Suprapubic skin (tissue), 4 donors: ENCODE measurements at regions not wholly inside any gene's neighbourhood (a gene's known extent, or its start where the extent isn't known, plus 50 kb on each side); places are given as distances from the start of the nearest gene placed in this dataset.

Experiments
- DNase-seq, 2 donors: peaks; one replicate each; pipeline ENCODE4 v3.0.0-alpha.2; 2019; ENCODE audit warnings: low spot score in 2 of 2
- H3K27ac ChIP-seq: fragments of 200-600 bp; sonication (generic); one replicate; pipeline ENCODE4 v1.5.1; 2019
- H3K27me3 ChIP-seq: fragments of 200-600 bp; sonication (generic); one replicate; pipeline ENCODE4 v1.5.1; 2019
- H3K36me3 ChIP-seq: fragments of 200-600 bp; sonication (generic); one replicate; pipeline ENCODE4 v1.5.1; 2019
- H3K4me1 ChIP-seq: fragments of 200-600 bp; sonication (generic); one replicate; pipeline ENCODE4 v1.5.1; 2019
- H3K4me3 ChIP-seq: fragments of 200-600 bp; sonication (generic); one replicate; pipeline ENCODE4 v1.5.1; 2019; ENCODE audit warnings: mild to moderate bottlenecking
- H3K9me3 ChIP-seq: fragments of 200-600 bp; sonication (generic); one replicate; pipeline ENCODE4 v1.5.1; 2019
- EP300 ChIP-seq: sonication (generic); formaldehyde crosslinking; IDR thresholded peaks from one replicate; pipeline ENCODE4 v1.6.1; 2017; ENCODE audit warnings: antibody characterized with exemption
- POLR2A ChIP-seq, 2 donors: fragments of 450-650 bp; IDR thresholded peaks; one replicate each; pipeline ENCODE4 v1.6.1; 2017; ENCODE audit warnings: antibody characterized with exemption in 2 of 2, mild to moderate bottlenecking in 2 of 2, moderate library complexity in 2 of 2
- POLR2AphosphoS5 ChIP-seq, 3 donors: sonication (generic); formaldehyde crosslinking; IDR thresholded peaks; one replicate each; pipeline ENCODE4 v1.6.1; 2017; ENCODE audit warnings: antibody characterized with exemption in 3 of 3
- WGBS: methylation state at CpG from one replicate; pipeline ENCODE4 v1.1.5; 2018; 5-methylcytosine and 5-hydroxymethylcytosine counted together
- TF ChIP-seq, protein P1 (sequence below), 2 donors: fragments of 200-600 bp in 1 of 2; fragments of 450-650 bp in 1 of 2; sonication (generic) in 1 of 2; IDR thresholded peaks; one replicate each; pipeline ENCODE4 v1.5.1; 2016 to 2019; ENCODE audit warnings: antibody characterized with exemption in 2 of 2, mild to moderate bottlenecking in 1 of 2, moderate library complexity in 1 of 2

DNA sequence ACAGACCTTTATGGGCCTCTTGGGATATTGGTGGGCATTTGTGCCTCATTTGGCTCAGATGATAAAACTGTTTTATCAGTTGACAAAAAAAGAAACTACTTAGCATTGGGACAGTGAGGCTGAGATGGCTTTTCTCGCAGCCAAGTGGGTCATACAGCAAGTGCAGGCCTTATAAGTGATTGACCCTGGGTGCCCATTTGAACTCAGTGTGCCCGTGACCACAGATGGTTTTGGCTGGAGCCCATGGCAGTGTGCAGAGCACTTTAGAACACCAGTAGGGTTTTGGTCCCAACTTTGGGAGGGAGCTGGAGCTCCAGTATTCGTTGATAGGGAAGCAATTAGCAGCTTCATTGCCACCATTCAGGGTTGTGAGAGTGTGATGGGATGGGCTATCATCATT lies 404.5 kb upstream of the LARGE1 start:
- Histone ChIP-seq H3K27me3 (no peaks in the 10 kb centered on the region), H3K27ac (no peak overlapping the region), H3K9me3 (no peaks in the 10 kb centered on the region), H3K36me3 (no peaks in the 10 kb centered on the region), H3K4me1 (no peaks in the 10 kb centered on the region), H3K4me3 (no peak overlapping the region)
- TF ChIP-seq POLR2AphosphoS5 (IDR thresholded peaks at IDR 0.05) (no peak), EP300 (no peak), POLR2A (IDR thresholded peaks at IDR 0.05) (no peak)
- TF ChIP-seq, protein P1, sequence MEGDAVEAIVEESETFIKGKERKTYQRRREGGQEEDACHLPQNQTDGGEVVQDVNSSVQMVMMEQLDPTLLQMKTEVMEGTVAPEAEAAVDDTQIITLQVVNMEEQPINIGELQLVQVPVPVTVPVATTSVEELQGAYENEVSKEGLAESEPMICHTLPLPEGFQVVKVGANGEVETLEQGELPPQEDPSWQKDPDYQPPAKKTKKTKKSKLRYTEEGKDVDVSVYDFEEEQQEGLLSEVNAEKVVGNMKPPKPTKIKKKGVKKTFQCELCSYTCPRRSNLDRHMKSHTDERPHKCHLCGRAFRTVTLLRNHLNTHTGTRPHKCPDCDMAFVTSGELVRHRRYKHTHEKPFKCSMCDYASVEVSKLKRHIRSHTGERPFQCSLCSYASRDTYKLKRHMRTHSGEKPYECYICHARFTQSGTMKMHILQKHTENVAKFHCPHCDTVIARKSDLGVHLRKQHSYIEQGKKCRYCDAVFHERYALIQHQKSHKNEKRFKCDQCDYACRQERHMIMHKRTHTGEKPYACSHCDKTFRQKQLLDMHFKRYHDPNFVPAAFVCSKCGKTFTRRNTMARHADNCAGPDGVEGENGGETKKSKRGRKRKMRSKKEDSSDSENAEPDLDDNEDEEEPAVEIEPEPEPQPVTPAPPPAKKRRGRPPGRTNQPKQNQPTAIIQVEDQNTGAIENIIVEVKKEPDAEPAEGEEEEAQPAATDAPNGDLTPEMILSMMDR (IDR thresholded peaks at IDR 0.05): no peak
- WGBS: 81% methylated on average over 3 of the region's 3 CpGs
- no peak for DNase-seq

DNA sequence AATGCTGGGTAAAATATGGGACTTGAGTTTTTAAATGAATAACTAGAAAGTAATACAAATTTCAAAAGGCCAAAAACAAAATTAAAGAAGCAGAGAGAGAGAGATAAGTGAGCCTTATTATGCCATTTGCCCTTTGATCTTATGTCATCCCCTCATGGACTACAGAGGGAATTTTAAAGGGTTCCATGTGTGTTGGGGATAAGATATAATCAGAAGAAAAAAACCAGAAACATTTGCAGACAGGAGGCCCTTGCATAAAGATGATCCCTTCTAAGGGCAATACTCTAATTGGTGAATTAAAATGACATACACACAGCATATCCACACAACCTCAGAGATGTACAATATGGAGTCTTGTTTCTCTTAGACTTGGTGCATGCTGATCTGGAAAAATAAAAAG lies 406.6 kb upstream of the LARGE1 start:
- no peak for DNase-seq
- no peaks in the 10 kb centered on the region for H3K9me3 ChIP-seq
- no peak overlapping the region for H3K4me3 ChIP-seq
- H3K27me3 ChIP-seq: no peaks in the 10 kb centered on the region
- no peaks in the 10 kb centered on the region for H3K4me1 ChIP-seq
- TF ChIP-seq EP300 (no peak), POLR2AphosphoS5 (IDR thresholded peaks at IDR 0.05) (no peak)
- H3K27ac ChIP-seq: no peak overlapping the region
- no peaks in the 10 kb centered on the region for H3K36me3 ChIP-seq

DNA sequence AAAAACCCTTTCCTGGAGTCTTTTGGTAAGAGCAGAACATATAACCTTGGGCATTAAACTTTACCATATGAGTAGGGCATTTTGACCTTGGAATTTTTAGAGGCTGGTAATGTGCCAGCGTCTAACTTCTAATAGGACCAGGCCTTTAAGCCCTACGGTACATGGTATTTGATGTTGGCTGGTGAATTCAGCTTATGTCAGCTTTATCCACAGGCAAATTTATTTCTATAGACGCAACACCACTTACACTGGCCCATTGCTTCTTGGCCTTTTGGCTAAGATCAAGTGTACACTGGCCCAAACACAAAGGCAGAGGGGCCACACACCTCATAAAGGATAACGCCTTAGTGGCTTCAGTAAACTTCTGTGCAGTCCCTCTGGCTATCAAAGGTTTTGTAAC lies 410.2 kb upstream of the LARGE1 start:
- no peak overlapping the region for H3K4me3 ChIP-seq
- no peaks in the 10 kb centered on the region for H3K9me3 ChIP-seq
- H3K4me1 ChIP-seq: no peaks in the 10 kb centered on the region
- no peaks in the 10 kb centered on the region for H3K27me3 ChIP-seq
- no peaks in the 10 kb centered on the region for H3K36me3 ChIP-seq
- WGBS: 83% methylated on average over 4 of the region's 4 CpGs
- H3K27ac ChIP-seq: no peak overlapping the region
- TF ChIP-seq POLR2A (IDR thresholded peaks at IDR 0.05) (no peak), POLR2AphosphoS5 (IDR thresholded peaks at IDR 0.05) (no peak), EP300 (no peak)
- TF ChIP-seq, protein P1 (IDR thresholded peaks at IDR 0.05): no peak
- no peak for DNase-seq

DNA sequence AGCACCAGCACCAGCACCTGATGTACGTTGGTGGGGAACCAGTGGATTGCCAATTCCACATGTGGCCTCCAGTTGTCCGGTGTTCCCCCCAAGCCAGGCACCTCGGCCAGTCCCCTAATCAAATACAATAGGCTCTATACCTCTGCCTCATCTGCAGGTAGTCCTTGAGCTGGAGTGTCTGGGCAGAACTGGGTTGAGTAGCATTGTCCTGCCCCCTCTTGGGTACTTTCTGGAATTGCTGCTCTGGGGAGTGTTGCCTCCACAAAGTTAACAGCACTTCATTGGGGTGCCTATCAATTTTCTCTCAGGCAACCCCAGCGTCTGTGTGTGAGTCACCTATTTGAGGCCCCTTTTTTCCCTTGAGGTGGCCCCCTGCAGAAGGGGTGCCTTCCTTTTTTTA lies 413.0 kb upstream of the LARGE1 start:
- TF ChIP-seq POLR2AphosphoS5 (IDR thresholded peaks at IDR 0.05) (no peak), EP300 (no peak), POLR2A (IDR thresholded peaks at IDR 0.05) (no peak)
- TF ChIP-seq, protein P1 (IDR thresholded peaks at IDR 0.05): peak in 1 of 2 donors; percentile 9
- 90% methylated on average over 4 of the region's 4 CpGs for WGBS
- DNase-seq: no peak
- H3K9me3 ChIP-seq: no peaks in the 10 kb centered on the region
- no peaks in the 10 kb centered on the region for H3K4me1 ChIP-seq
- H3K36me3 ChIP-seq: no peaks in the 10 kb centered on the region
- no peak overlapping the region for H3K27ac ChIP-seq
- no peak overlapping the region for H3K4me3 ChIP-seq
- no peaks in the 10 kb centered on the region for H3K27me3 ChIP-seq

DNA sequence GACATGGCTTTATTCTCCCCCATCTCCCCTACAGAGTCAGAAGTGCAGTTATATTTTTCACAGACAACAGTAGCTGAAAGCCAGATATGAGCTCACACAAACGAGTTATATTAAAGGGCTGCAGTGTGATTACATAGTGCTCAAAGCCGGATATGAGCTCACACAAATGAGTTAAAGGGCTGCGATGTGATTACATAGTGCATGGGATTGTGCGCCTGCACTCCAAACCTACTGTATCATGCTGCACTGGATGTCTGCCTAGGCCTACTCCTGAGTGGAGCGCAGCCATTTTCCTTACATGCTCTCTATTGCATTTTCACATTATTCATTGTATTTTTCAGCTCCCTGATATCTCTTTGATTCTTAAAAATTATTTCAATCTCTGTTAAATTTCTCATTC lies 414.6 kb upstream of the LARGE1 start:
- 80% methylated on average over 5 of the region's 5 CpGs for WGBS
- no peak for DNase-seq

More for the DNA sequence above, 414.6 kb upstream of the LARGE1 start:
- Histone ChIP-seq H3K9me3 (no peaks in the 10 kb centered on the region), H3K36me3 (no peaks in the 10 kb centered on the region), H3K4me1 (no peaks in the 10 kb centered on the region), H3K27me3 (no peaks in the 10 kb centered on the region), H3K4me3 (no peak overlapping the region), H3K27ac (no peak overlapping the region)
- TF ChIP-seq, protein P1 (IDR thresholded peaks at IDR 0.05): no peak
- TF ChIP-seq EP300: no peak
- TF ChIP-seq POLR2A (IDR thresholded peaks at IDR 0.05): no peak
- TF ChIP-seq POLR2AphosphoS5 (IDR thresholded peaks at IDR 0.05): no peak
